Rectal smooth muscle tissue (tissue), 1 donor: ENCODE measurements at regions not wholly inside any gene's neighbourhood (a gene's known extent, or its start where the extent isn't known, plus 50 kb on each side); places are given as distances from the start of the nearest gene placed in this dataset.
"Not testable (repeated sequence)": the region's sequence is repeated elsewhere in the genome, so short reads cannot be mapped to it uniquely, and the experiment has no call there.

Source experiments
- H3K27ac ChIP-seq: one replicate; pipeline ENCODE4 v1.7.0; 2013; ENCODE audit warnings: low read depth, low read length, inconsistent platforms
- H3K27me3 ChIP-seq: one replicate; pipeline ENCODE4 v1.7.0; 2013; ENCODE audit warnings: low read length; ENCODE audit not compliant: control insufficient read depth, insufficient read depth
- H3K36me3 ChIP-seq: one replicate; pipeline ENCODE4 v1.7.0; 2013; ENCODE audit warnings: low read length; ENCODE audit not compliant: control insufficient read depth, insufficient read depth
- H3K4me1 ChIP-seq: one replicate; pipeline ENCODE4 v1.7.0; 2013; ENCODE audit warnings: low read length; ENCODE audit not compliant: control insufficient read depth, insufficient read depth
- H3K4me3 ChIP-seq: one replicate; pipeline ENCODE4 v1.7.0; 2013; ENCODE audit warnings: low read length
- H3K9ac ChIP-seq: one replicate; pipeline ENCODE4 v1.7.0; 2013; ENCODE audit warnings: low read length

GRCh38 chr12:13552830-13553229, 356.3 kb downstream of the EMP1 start:
- no peaks in the 10 kb centered on the region for H3K27me3 ChIP-seq
- H3K4me3 ChIP-seq, result no peak overlapping the region
- no peak overlapping the region for H3K9ac ChIP-seq
- no peaks in the 10 kb centered on the region for H3K36me3 ChIP-seq
- H3K27ac ChIP-seq, result no peak overlapping the region
- no peaks in the 10 kb centered on the region for H3K4me1 ChIP-seq

GRCh38 chr12:13547283-13547682, 350.8 kb downstream of the EMP1 start:
- Histone ChIP-seq H3K9ac (no peak overlapping the region), H3K36me3 (no peaks in the 10 kb centered on the region), H3K27me3 (no peaks in the 10 kb centered on the region), H3K27ac (no peak overlapping the region), H3K4me3 (no peak overlapping the region), H3K4me1 (no peaks in the 10 kb centered on the region)

GRCh38 chr12:13546231-13546630, 349.7 kb downstream of the EMP1 start:
- no peak overlapping the region for H3K9ac ChIP-seq
- no peaks in the 10 kb centered on the region for H3K4me1 ChIP-seq
- H3K27me3 ChIP-seq, result no peaks in the 10 kb centered on the region
- no peak overlapping the region for H3K27ac ChIP-seq
- no peak overlapping the region for H3K4me3 ChIP-seq
- no peaks in the 10 kb centered on the region for H3K36me3 ChIP-seq

GRCh38 chr12:13539051-13539450, 342.5 kb downstream of the EMP1 start:
- no peak overlapping the region for H3K27ac ChIP-seq
- H3K4me3 ChIP-seq, result no peak overlapping the region
- H3K4me1 ChIP-seq, result no peaks in the 10 kb centered on the region
- no peak overlapping the region for H3K9ac ChIP-seq
- H3K36me3 ChIP-seq, result no peaks in the 10 kb centered on the region
- no peaks in the 10 kb centered on the region for H3K27me3 ChIP-seq

- H3K9ac ChIP-seq, result no peak overlapping the region
- no peak overlapping the region for H3K27ac ChIP-seq
- H3K27me3 ChIP-seq, result no peaks in the 10 kb centered on the region
- H3K36me3 ChIP-seq, result no peaks in the 10 kb centered on the region
- H3K4me1 ChIP-seq, result no peaks in the 10 kb centered on the region
- no peak overlapping the region for H3K4me3 ChIP-seq
These were observed 341.6 kb downstream of the EMP1 start for GRCh38 chr12:13538136-13538535.

- no peaks in the 10 kb centered on the region for H3K27me3 ChIP-seq
- no peak overlapping the region for H3K27ac ChIP-seq
- no peak overlapping the region for H3K4me3 ChIP-seq
- no peaks in the 10 kb centered on the region for H3K36me3 ChIP-seq
- no peak overlapping the region for H3K9ac ChIP-seq
- no peaks in the 10 kb centered on the region for H3K4me1 ChIP-seq
These were observed 341.1 kb downstream of the EMP1 start for GRCh38 chr12:13537623-13538022.

- Histone ChIP-seq H3K4me1 (no peaks in the 10 kb centered on the region), H3K4me3 (no peak overlapping the region), H3K9ac (no peak overlapping the region), H3K27me3 (no peaks in the 10 kb centered on the region), H3K27ac (no peak overlapping the region), H3K36me3 (no peaks in the 10 kb centered on the region)
These were observed 339.8 kb downstream of the EMP1 start for GRCh38 chr12:13536219-13536910.

GRCh38 chr12:13534645-13535398, 338.3 kb downstream of the EMP1 start:
- Histone ChIP-seq H3K9ac (no peak overlapping the region), H3K4me3 (no peak overlapping the region), H3K4me1 (no peaks in the 10 kb centered on the region), H3K36me3 (no peaks in the 10 kb centered on the region), H3K27me3 (no peaks in the 10 kb centered on the region), H3K27ac (no peak overlapping the region)

GRCh38 chr12:13534242-13534641, 337.7 kb downstream of the EMP1 start:
- H3K9ac ChIP-seq, result no peak overlapping the region
- no peak overlapping the region for H3K27ac ChIP-seq
- H3K4me1 ChIP-seq, result no peaks in the 10 kb centered on the region
- no peaks in the 10 kb centered on the region for H3K27me3 ChIP-seq
- no peaks in the 10 kb centered on the region for H3K36me3 ChIP-seq
- no peak overlapping the region for H3K4me3 ChIP-seq

- Histone ChIP-seq H3K27me3 (no peaks in the 10 kb centered on the region), H3K36me3 (no peaks in the 10 kb centered on the region), H3K9ac (no peak overlapping the region), H3K27ac (no peak overlapping the region), H3K4me1 (no peaks in the 10 kb centered on the region), H3K4me3 (no peak overlapping the region)
These were observed 334.4 kb downstream of the EMP1 start for GRCh38 chr12:13530966-13531365.

GRCh38 chr12:13526185-13526921, 329.8 kb downstream of the EMP1 start:
- H3K9ac ChIP-seq, H3K27ac ChIP-seq, H3K27me3 ChIP-seq, H3K4me1 ChIP-seq, H3K4me3 ChIP-seq, H3K36me3 ChIP-seq: not testable (repeated sequence)

GRCh38 chr12:13523536-13524307, 327.2 kb downstream of the EMP1 start:
- no peaks in the 10 kb centered on the region for H3K4me1 ChIP-seq
- no peak overlapping the region for H3K4me3 ChIP-seq
- H3K36me3 ChIP-seq, result no peaks in the 10 kb centered on the region
- H3K27ac ChIP-seq, result no peak overlapping the region
- H3K27me3 ChIP-seq, result no peaks in the 10 kb centered on the region
- no peak overlapping the region for H3K9ac ChIP-seq
